CD4-positive, CD25-positive, alpha-beta regulatory T cell (primary cell): ENCODE measurements at regions not wholly inside any gene's neighbourhood (a gene's known extent, or its start where the extent isn't known, plus 50 kb on each side); places are given as distances from the start of the nearest gene placed in this dataset.

Experiments used
- ATAC-seq, 2 donors: fragments of 150-1000 bp; cut with Tn5 transposase; one replicate each; pipeline ENCODE4 v1.10.0; 2021; ENCODE audit warnings: low read depth in 2 of 2, moderate number of reproducible peaks in 2 of 2, moderate library complexity in 1 of 2
- DNase-seq, 3 donors: peaks; one replicate each; pipeline versions ENCODE4 v3.0.0 to v3.0.0-alpha.2; 2012 to 2022; ENCODE audit warnings: mixed read lengths in 1 of 3
- H3K27ac ChIP-seq: one replicate; pipeline ENCODE4 v1.7.0; 2013; ENCODE audit warnings: mild to moderate bottlenecking, low read length; ENCODE audit not compliant: insufficient read depth, poor library complexity, severe bottlenecking
- H3K27me3 ChIP-seq: one replicate; pipeline ENCODE4 v1.7.0; 2013; ENCODE audit warnings: low read length; ENCODE audit not compliant: control insufficient read depth, insufficient read depth
- H3K36me3 ChIP-seq: one replicate; pipeline ENCODE4 v1.7.0; 2013; ENCODE audit warnings: mild to moderate bottlenecking, low read length, moderate library complexity; ENCODE audit not compliant: control insufficient read depth, insufficient read depth
- H3K4me1 ChIP-seq: 2 replicates; pipeline ENCODE4 v1.7.0; 2013; ENCODE audit warnings: mild to moderate bottlenecking, low read length; ENCODE audit not compliant: insufficient read depth, control insufficient read depth, poor library complexity, severe bottlenecking
- H3K4me3 ChIP-seq: one replicate; pipeline ENCODE4 v1.7.0; 2013; ENCODE audit warnings: low read depth, mild to moderate bottlenecking, low read length, moderate library complexity
- H3K9me3 ChIP-seq, 2 experiments: 1 replicate in 1 of 2; 2 replicates in 1 of 2; pipeline ENCODE4 v1.7.0; 2013; ENCODE audit warnings: low read length in 2 of 2, mild to moderate bottlenecking in 1 of 2, moderate library complexity in 1 of 2; ENCODE audit not compliant: control insufficient read depth in 2 of 2
- H3K27ac Mint-ChIP-seq, 3 donors: one replicate each; pipeline ENCODE4 v1.8.0; 2020 to 2022; ENCODE audit warnings: mild to moderate bottlenecking in 3 of 3, mixed read lengths in 3 of 3, moderate library complexity in 2 of 3
- H3K27me3 Mint-ChIP-seq: one replicate; pipeline ENCODE4 v1.8.0; 2022; ENCODE audit warnings: mild to moderate bottlenecking, mixed read lengths
- H3K36me3 Mint-ChIP-seq: one replicate; pipeline ENCODE4 v1.8.0; 2020; ENCODE audit warnings: mixed read lengths
- H3K4me1 Mint-ChIP-seq, 4 donors: one replicate each; pipeline ENCODE4 v1.8.0; 2020 to 2022; ENCODE audit warnings: mixed read lengths in 4 of 4, mild to moderate bottlenecking in 1 of 4
- H3K4me3 Mint-ChIP-seq, 4 donors: one replicate each; pipeline ENCODE4 v1.8.0; 2020 to 2022; ENCODE audit warnings: mild to moderate bottlenecking in 4 of 4, mixed read lengths in 4 of 4, moderate library complexity in 3 of 4
- H3K9me3 Mint-ChIP-seq, 7 donors: one replicate each; pipeline ENCODE4 v1.8.0; 2020 to 2022; ENCODE audit warnings: mixed read lengths in 7 of 7, mild to moderate bottlenecking in 3 of 7, moderate library complexity in 2 of 7

DNA sequence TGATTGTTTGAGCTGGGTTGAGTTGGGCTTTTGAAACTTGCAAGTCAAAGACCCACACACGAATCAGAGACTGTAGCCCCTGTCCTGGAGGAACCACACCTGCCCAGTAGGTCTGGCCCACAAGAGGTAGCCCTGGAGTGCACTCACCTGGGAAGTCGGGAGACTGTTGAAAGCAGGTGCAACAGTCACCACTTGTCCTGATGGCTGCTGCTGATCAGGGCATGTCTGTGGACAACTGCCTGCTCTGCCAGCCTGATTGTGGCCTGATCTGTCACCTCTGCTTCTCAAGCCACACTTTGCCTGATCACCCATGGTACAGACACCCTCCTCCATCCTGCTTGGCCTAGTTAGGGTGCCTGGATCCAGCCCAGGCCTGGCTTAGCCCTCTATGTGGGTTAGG lies 105.0 kb upstream of the HAAO start:
- Histone ChIP-seq H3K4me3 (no peak overlapping the region), H3K4me1 (no peaks in the 10 kb centered on the region), H3K9me3 (no peaks in the 10 kb centered on the region), H3K36me3 (no peaks in the 10 kb centered on the region), H3K27me3 (no peaks in the 10 kb centered on the region), H3K27ac (no peak overlapping the region)
- no peak for DNase-seq
- Mint-ChIP-seq H3K9me3 (peaks cover 0 to 3% (median 0%) of the 10 kb centered on the region in 7 donors), H3K27me3 (peaks cover 19% of the 10 kb centered on the region), H3K36me3 (no peaks in the 10 kb centered on the region), H3K4me1 (no peaks in the 10 kb centered on the region), H3K4me3 (no peak overlapping the region), H3K27ac (no peak overlapping the region)
- ATAC-seq, result no peak

DNA sequence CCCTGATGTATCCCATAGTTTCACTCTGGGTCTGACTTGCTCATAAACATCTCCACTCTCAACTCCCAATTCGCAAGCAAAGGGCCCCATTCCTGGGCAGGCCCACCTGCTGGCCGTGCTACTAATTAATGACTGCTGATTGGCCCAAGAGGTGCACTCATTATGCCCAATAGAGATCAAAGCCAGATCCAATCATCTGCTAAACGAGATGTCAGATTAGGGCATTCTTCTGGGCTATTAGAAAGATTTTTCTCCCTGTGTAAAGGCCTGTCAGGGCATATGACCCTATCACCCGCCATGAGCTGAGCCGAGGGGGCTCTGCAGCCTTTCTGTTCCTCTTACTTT lies 103.4 kb upstream of the HAAO start:
- Mint-ChIP-seq H3K4me1 (no peaks in the 10 kb centered on the region), H3K9me3 (peaks cover 0 to 4% (median 0%) of the 10 kb centered on the region in 7 donors), H3K36me3 (no peaks in the 10 kb centered on the region), H3K4me3 (no peak overlapping the region), H3K27me3 (peaks cover 16% of the 10 kb centered on the region), H3K27ac (no peak overlapping the region)
- no peaks in the 10 kb centered on the region for H3K36me3 ChIP-seq
- H3K27me3 ChIP-seq, result no peaks in the 10 kb centered on the region
- ATAC-seq (no peak), DNase-seq (no peak)
- H3K4me3 ChIP-seq, result no peak overlapping the region
- no peaks in the 10 kb centered on the region for H3K9me3 ChIP-seq
- H3K27ac ChIP-seq, result no peak overlapping the region
- no peaks in the 10 kb centered on the region for H3K4me1 ChIP-seq

DNA sequence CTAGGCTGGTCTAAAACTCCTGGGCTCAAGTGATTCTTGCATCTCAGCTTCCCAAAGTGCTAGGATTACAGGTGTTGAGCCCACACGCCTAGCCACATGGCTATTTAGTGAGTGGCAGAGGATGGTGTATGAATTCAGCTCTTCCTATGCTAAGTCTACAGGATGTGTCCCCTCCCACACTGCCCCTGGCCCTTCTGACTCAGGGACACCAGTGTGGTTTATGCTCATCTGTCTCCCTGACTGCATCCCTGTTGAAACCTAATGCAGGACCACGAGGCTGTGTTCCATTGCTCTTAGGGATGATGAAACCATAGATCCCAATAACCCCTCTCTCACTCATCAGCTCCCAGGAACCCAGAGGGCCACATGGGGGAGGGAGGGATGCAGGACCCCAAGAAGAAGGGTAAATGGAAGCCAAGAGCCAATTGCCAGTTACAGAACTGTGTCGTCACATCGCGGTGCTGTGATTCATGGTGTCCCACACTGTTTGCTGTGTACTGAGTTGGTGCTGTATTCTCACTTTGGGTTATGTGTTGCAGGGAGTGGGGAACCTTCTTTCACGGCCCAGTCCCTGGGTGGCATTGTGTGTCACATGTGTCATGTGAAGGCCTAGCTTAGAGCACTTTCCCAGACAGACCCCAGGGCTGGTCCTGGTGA lies 102.9 kb upstream of the HAAO start:
- Mint-ChIP-seq H3K4me1 (no peaks in the 10 kb centered on the region), H3K27me3 (peaks cover 16% of the 10 kb centered on the region), H3K4me3 (no peak overlapping the region), H3K9me3 (peaks cover 0 to 4% (median 0%) of the 10 kb centered on the region in 7 donors), H3K36me3 (no peaks in the 10 kb centered on the region), H3K27ac (no peak overlapping the region)
- H3K27ac ChIP-seq, result no peak overlapping the region
- H3K4me3 ChIP-seq, result no peak overlapping the region
- no peaks in the 10 kb centered on the region for H3K27me3 ChIP-seq
- no peak for DNase-seq
- no peaks in the 10 kb centered on the region for H3K36me3 ChIP-seq
- no peaks in the 10 kb centered on the region for H3K4me1 ChIP-seq
- no peak for ATAC-seq
- no peaks in the 10 kb centered on the region for H3K9me3 ChIP-seq

DNA sequence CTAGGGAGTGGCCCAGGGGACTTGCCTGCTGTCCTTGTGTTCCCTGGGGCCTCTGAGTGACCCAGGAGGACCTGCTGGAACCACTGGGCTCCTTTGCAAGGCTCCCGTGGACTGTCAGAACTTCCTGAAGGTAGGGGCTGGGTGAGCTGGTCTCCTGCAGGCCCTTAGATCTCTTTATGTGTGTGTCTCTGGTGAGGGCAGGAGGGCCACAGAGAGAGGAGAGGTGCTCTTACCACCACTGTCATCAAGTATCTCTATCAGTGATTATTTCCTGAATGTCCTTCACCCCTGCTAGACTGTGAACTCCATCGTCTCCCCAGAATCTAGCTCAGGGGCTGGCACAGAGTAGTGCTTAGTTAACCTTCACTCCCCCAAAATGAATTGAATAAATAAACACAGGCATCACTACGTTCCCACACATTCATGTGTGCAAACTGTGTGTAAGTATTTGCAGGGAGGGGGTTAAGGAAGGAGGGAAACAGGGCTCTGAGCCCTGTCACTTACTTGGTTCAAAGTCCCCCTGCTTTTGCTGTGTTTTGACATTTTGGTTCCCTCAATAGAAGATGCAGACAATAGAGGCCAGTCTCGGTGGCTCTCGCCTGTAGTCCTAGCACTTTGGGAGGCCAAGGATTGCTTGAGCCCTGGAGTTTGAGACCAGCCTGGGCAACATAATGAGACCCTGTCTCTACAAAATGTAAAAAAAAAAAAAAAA lies 100.8 kb upstream of the HAAO start:
- no peak overlapping the region for H3K27ac ChIP-seq
- H3K36me3 ChIP-seq, result no peaks in the 10 kb centered on the region
- H3K9me3 Mint-ChIP-seq, result peaks cover 0 to 11% (median 3%) of the 10 kb centered on the region in 7 donors
- no peaks in the 10 kb centered on the region for H3K36me3 Mint-ChIP-seq
- DNase-seq, result no peak
- peaks cover 15% of the 10 kb centered on the region for H3K27me3 Mint-ChIP-seq
- H3K4me3 ChIP-seq, result no peak overlapping the region
- H3K4me3 Mint-ChIP-seq, result no peak overlapping the region
- H3K4me1 Mint-ChIP-seq, result no peaks in the 10 kb centered on the region
- H3K4me1 ChIP-seq, result no peaks in the 10 kb centered on the region
- H3K27me3 ChIP-seq, result no peaks in the 10 kb centered on the region
- peaks cover 0 to 10% of the 10 kb centered on the region in 2 experiments for H3K9me3 ChIP-seq
- H3K27ac Mint-ChIP-seq, result peak overlapping the region in 1 of 3 donors; percentile 6
- ATAC-seq, result no peak

DNA sequence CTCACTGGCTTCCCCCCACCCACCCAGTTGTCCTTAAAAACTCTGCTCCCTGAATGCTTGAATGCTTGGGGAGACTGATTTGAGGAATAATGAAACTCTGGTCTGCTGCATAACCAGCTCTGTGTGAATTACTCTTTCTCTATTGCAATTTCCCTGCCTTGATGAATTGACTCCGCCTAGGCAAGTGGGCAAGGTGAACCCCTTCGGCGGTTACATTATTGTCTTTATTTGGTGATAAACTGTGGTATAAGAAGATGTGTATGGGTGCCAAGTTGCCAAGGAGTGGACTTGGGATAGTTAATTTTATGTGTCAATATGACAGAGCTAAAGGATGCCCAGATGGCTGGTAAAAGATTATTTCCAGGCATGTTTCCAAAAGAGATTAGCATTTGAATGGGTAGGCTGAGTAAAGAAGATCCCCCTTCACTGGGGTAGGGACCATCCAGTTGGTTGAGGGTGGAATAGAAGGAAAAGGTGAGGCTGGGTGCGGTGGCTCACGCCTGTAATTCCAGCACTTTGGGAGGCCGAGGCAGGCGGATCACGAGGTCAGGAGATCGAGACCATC lies 98.5 kb upstream of the HAAO start:
- ATAC-seq, result no peak
- Mint-ChIP-seq H3K9me3 (peaks cover 0 to 11% (median 2%) of the 10 kb centered on the region in 7 donors), H3K36me3 (no peaks in the 10 kb centered on the region), H3K27ac (no peak overlapping the region), H3K27me3 (peaks cover 10% of the 10 kb centered on the region), H3K4me1 (no peaks in the 10 kb centered on the region), H3K4me3 (no peak overlapping the region)
- no peak overlapping the region for H3K4me3 ChIP-seq
- H3K27me3 ChIP-seq, result no peaks in the 10 kb centered on the region
- DNase-seq, result no peak
- H3K4me1 ChIP-seq, result no peaks in the 10 kb centered on the region
- no peak overlapping the region for H3K27ac ChIP-seq
- H3K9me3 ChIP-seq, result peaks cover 0 to 10% of the 10 kb centered on the region in 2 experiments
- H3K36me3 ChIP-seq, result no peaks in the 10 kb centered on the region

DNA sequence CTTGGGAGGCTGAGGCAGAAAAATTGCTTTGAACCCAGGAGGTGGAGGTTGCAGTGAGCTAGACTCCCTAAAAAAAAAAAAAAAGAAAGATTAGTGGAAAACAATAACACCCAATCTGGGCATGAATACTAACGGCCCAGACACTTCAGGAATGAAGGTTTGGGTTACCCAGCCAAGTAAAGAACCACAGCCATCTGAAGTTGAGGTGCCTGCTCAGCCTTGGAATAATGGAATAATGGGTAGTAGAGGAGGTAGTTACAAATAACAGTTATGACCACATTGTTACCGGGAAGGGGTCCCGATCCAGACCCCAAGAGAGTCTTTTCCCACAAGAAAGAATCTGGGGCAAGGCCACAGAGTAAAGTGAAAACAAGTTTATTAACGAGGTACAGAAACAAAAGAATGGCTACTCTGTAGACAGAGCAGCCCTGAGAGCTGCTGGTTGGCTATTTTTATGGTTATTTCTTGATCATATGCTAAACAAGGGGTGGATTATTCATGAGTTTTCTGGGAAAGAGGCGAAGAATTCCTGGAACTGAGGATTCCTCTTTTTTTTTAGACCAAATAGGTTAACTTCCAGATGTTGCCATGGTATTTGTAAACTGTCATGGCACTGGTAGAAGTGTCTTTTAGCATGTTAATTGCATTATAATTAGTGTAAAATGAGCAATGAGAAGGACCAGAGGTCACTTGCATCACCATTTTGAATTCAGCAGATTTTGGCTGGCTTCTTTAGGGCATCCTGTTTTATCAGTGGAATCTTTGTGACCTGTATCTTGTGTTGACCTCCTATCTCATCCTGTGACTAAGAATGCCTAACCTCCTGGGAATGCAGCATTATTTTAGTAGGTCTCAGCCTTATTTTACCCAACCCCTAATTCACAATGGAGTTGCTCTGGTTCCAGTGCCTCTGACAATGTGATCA lies 96.2 kb upstream of the HAAO start:
- Histone ChIP-seq H3K4me3 (no peak overlapping the region), H3K27ac (no peak overlapping the region), H3K27me3 (no peaks in the 10 kb centered on the region), H3K36me3 (no peaks in the 10 kb centered on the region), H3K9me3 (peaks cover 0 to 10% of the 10 kb centered on the region in 2 experiments), H3K4me1 (no peaks in the 10 kb centered on the region)
- H3K4me3 Mint-ChIP-seq, result no peak overlapping the region
- no peaks in the 10 kb centered on the region for H3K4me1 Mint-ChIP-seq
- H3K27ac Mint-ChIP-seq, result no peak overlapping the region
- peaks cover 10% of the 10 kb centered on the region for H3K27me3 Mint-ChIP-seq
- H3K36me3 Mint-ChIP-seq, result no peaks in the 10 kb centered on the region
- ATAC-seq, result no peak
- H3K9me3 Mint-ChIP-seq, result peaks cover 0 to 11% (median 2%) of the 10 kb centered on the region in 7 donors
- DNase-seq, result no peak

DNA sequence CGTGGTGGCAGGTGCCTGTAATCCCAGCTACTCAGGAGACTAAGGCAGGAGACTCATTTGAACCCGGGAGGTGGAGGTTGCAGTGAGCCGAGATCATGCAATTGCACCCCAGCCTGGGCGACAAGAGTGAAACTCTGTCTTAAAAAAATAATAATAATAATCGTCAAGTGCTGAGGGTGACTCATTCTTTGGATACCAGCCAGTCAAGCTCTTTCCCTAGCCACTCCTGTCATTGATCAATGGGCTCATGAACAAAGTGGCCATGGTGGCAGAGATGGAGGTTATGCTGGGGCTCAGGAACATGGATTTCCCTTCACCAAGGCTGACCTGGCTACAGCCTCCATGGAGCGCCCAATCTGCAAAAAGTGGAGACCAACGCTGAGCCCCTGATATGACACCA lies 94.5 kb upstream of the HAAO start:
- peaks cover 0 to 11% (median 2%) of the 10 kb centered on the region in 7 donors for H3K9me3 Mint-ChIP-seq
- ATAC-seq (no peak), DNase-seq (no peak)
- H3K36me3 ChIP-seq, result no peaks in the 10 kb centered on the region
- no peaks in the 10 kb centered on the region for H3K4me1 ChIP-seq
- no peaks in the 10 kb centered on the region for H3K27me3 ChIP-seq
- no peaks in the 10 kb centered on the region for H3K36me3 Mint-ChIP-seq
- H3K27ac Mint-ChIP-seq, result no peak overlapping the region
- H3K4me1 Mint-ChIP-seq, result no peaks in the 10 kb centered on the region
- no peak overlapping the region for H3K27ac ChIP-seq
- H3K27me3 Mint-ChIP-seq, result peaks cover 10% of the 10 kb centered on the region
- peaks cover 0 to 10% of the 10 kb centered on the region in 2 experiments for H3K9me3 ChIP-seq
- H3K4me3 Mint-ChIP-seq, result no peak overlapping the region
- no peak overlapping the region for H3K4me3 ChIP-seq
